ENCODE measurements at regions not wholly inside any gene's neighbourhood (a gene's known extent, or its start where the extent isn't known, plus 50 kb on each side); places are given as distances from the start of the nearest gene placed in this dataset.

GRCh38 chr21:24204641-24205040 lies 1402.6 kb downstream of the MRPL39 start:
- DNase-seq, result no peak

- DNase-seq, result no peak
Measured at GRCh38 chr21:24200052-24200451, 1407.2 kb downstream of the MRPL39 start.

- DNase-seq, result no peak
Measured at GRCh38 chr21:24197923-24198322, 1409.4 kb downstream of the MRPL39 start.

- DNase-seq, result no peak
Measured at GRCh38 chr21:24197132-24197643, 1410.1 kb downstream of the MRPL39 start.

- DNase-seq, result no peak
Measured at GRCh38 chr21:24188506-24188905, 1418.8 kb downstream of the MRPL39 start.

GRCh38 chr21:24183077-24183476 lies 1424.2 kb downstream of the MRPL39 start:
- no peak for DNase-seq

GRCh38 chr21:24179110-24179509 lies 1428.2 kb downstream of the MRPL39 start:
- DNase-seq, result no peak

- no peak for DNase-seq
Measured at GRCh38 chr21:24175106-24175505, 1432.2 kb downstream of the MRPL39 start.

- no peak for DNase-seq
Measured at GRCh38 chr21:24171736-24172135, 1435.5 kb downstream of the MRPL39 start.

GRCh38 chr21:24163539-24163938 lies 1443.7 kb downstream of the MRPL39 start:
- DNase-seq, result no peak

- DNase-seq, result no peak
Measured at GRCh38 chr21:24160528-24160927, 1446.8 kb downstream of the MRPL39 start.

- DNase-seq, result no peak
Measured at GRCh38 chr21:24153137-24153536, 1454.1 kb downstream of the MRPL39 start.

GRCh38 chr21:24150753-24151152 lies 1456.5 kb downstream of the MRPL39 start:
- DNase-seq, result no peak

- no peak for DNase-seq
Measured at GRCh38 chr21:24148461-24148860, 1458.8 kb downstream of the MRPL39 start.

GRCh38 chr21:24147674-24148073 lies 1459.6 kb downstream of the MRPL39 start:
- no peak for DNase-seq

- DNase-seq, result no peak
Measured at GRCh38 chr21:24131056-24131455, 1476.2 kb downstream of the MRPL39 start.

GRCh38 chr21:24127651-24128050 lies 1479.6 kb downstream of the MRPL39 start:
- no peak for DNase-seq

GRCh38 chr21:24123785-24124184 lies 1483.5 kb downstream of the MRPL39 start:
- no peak for DNase-seq

- DNase-seq, result no peak
Measured at GRCh38 chr21:24118738-24119459, 1488.4 kb downstream of the MRPL39 start.

GRCh38 chr21:24115141-24115540 lies 1492.1 kb downstream of the MRPL39 start:
- DNase-seq, result no peak

GRCh38 chr21:24112020-24112419 lies 1495.3 kb downstream of the MRPL39 start:
- DNase-seq, result no peak

- DNase-seq, result no peak
Measured at GRCh38 chr21:24110846-24111245, 1496.4 kb downstream of the MRPL39 start.

- no peak for DNase-seq
Measured at GRCh38 chr21:24097181-24097580, 1510.1 kb downstream of the MRPL39 start.

- no peak for DNase-seq
Measured at GRCh38 chr21:24096651-24097050, 1510.6 kb downstream of the MRPL39 start.

GRCh38 chr21:24093032-24093431 lies 1514.2 kb downstream of the MRPL39 start:
- DNase-seq, result no peak
